IMR-90 (cell line): ENCODE measurements at regions not wholly inside any gene's neighbourhood (a gene's known extent, or its start where the extent isn't known, plus 50 kb on each side); places are given as distances from the start of the nearest gene placed in this dataset.

Experiments
- ATAC-seq: fragments of 200-7000 bp; cut with Tn5 transposase; 2 replicates; pipeline ENCODE4 v1.9.1; 2020; ENCODE audit warnings: low read depth, mild to moderate bottlenecking, moderate library complexity
- BruUV-seq: library from RNA; stranded (reverse); fragments of 400-500 nt; replicated peaks from 2 replicates; lab custom pipeline; 2021; lab: Mats Ljungman, UMichigan
- CTCF ChIA-PET: fragments of 300-600 bp; formaldehyde crosslinking; extraction: SDS; loops from one replicate; lab custom pipeline; 2021; ENCODE audit warnings: antibody characterized with exemption; lab: Yijun Ruan, JAX
- POLR2A ChIA-PET: fragments of 300-600 bp; sonication (Branson Sonifier 250); formaldehyde crosslinking; loops from one replicate; lab custom pipeline; 2022; ENCODE audit warnings: antibody characterized with exemption; ENCODE audit not compliant: unreplicated experiment; lab: Charles Lee
- DNase-seq: peaks from one replicate; pipeline ENCODE4 v3.0.0; 2013
- H2AFZ ChIP-seq: replicated peaks from 2 replicates; pipeline ENCODE3; 2013; ENCODE audit warnings: low read length, mild to moderate bottlenecking; ENCODE audit not compliant: poor library complexity
- H2AK5ac ChIP-seq: 2 replicates; pipeline ENCODE4 v1.6.1; 2013; ENCODE audit warnings: low read depth, low read length, inconsistent platforms
- H2AK9ac ChIP-seq: replicated peaks from 2 replicates; pipeline ENCODE3; 2013; ENCODE audit warnings: mild to moderate bottlenecking, low read depth, low read length, moderate library complexity; ENCODE audit not compliant: poor library complexity
- H2BK120ac ChIP-seq: 2 replicates; pipeline ENCODE4 v1.6.1; 2013; ENCODE audit warnings: low read depth, low read length, inconsistent platforms
- H2BK15ac ChIP-seq: 3 replicates; pipeline ENCODE4 v1.6.1; 2013; ENCODE audit warnings: low read depth, low read length, inconsistent platforms
- H2BK20ac ChIP-seq: 2 replicates; pipeline ENCODE4 v1.6.1; 2013; ENCODE audit warnings: low read depth, mild to moderate bottlenecking, inconsistent platforms, low read length, moderate library complexity
- H2BK5ac ChIP-seq: 2 replicates; pipeline ENCODE4 v1.6.1; 2013; ENCODE audit warnings: mild to moderate bottlenecking, low read depth, low read length, inconsistent platforms; ENCODE audit not compliant: poor library complexity, severe bottlenecking
- H3K14ac ChIP-seq: replicated peaks from 2 replicates; pipeline ENCODE4 v1.6.1; 2013; ENCODE audit warnings: low read depth, low read length, inconsistent platforms
- H3K18ac ChIP-seq: 2 replicates; pipeline ENCODE4 v1.6.1; 2013; ENCODE audit warnings: low read depth, low read length, control low read depth
- H3K23ac ChIP-seq: 2 replicates; pipeline ENCODE4 v1.6.1; 2013; ENCODE audit warnings: low read depth, low read length, inconsistent platforms
- H3K27ac ChIP-seq: 2 replicates; pipeline ENCODE4 v1.5.1; 2013; ENCODE audit warnings: mild to moderate bottlenecking, control low read depth, low read length; ENCODE audit not compliant: insufficient read depth
- H3K27me3 ChIP-seq: 2 replicates; pipeline ENCODE4 v1.6.1; 2013; ENCODE audit warnings: low read length; ENCODE audit not compliant: control insufficient read depth, insufficient read depth
- H3K36me3 ChIP-seq: 2 replicates; pipeline ENCODE4 v1.6.1; 2013; ENCODE audit warnings: low read length, mixed read lengths; ENCODE audit not compliant: control insufficient read depth, insufficient read depth
- H3K4ac ChIP-seq: 2 replicates; pipeline ENCODE4 v1.6.1; 2013; ENCODE audit warnings: low read depth, low read length, inconsistent platforms
- H3K4me1 ChIP-seq: 2 replicates; pipeline ENCODE4 v1.6.1; 2013; ENCODE audit warnings: low read length, mixed read lengths; ENCODE audit not compliant: control insufficient read depth, insufficient read depth
- H3K4me2 ChIP-seq: 2 replicates; pipeline ENCODE4 v1.6.1; 2013; ENCODE audit warnings: low read depth, mild to moderate bottlenecking, control low read depth, low read length, moderate library complexity
- H3K4me3 ChIP-seq: 2 replicates; pipeline ENCODE4 v1.5.1; 2013; ENCODE audit warnings: low read depth, mild to moderate bottlenecking, control low read depth, low read length, moderate library complexity; ENCODE audit not compliant: insufficient read depth
- H3K56ac ChIP-seq: 2 replicates; pipeline ENCODE4 v1.6.1; 2013; ENCODE audit warnings: low read length, inconsistent platforms; ENCODE audit not compliant: insufficient read depth; ENCODE audit errors: extremely low read depth
- H3K79me1 ChIP-seq, 2 experiments: 2 replicates each; pipeline ENCODE4 v1.6.1; 2013; ENCODE audit warnings: low read length in 2 of 2, inconsistent platforms in 1 of 2, low read depth in 1 of 2
- H3K9ac ChIP-seq: 2 replicates; pipeline ENCODE4 v1.6.1; 2013; ENCODE audit warnings: low read depth, low read length, control low read depth
- H3K9me1 ChIP-seq: 2 replicates; pipeline ENCODE4 v1.6.1; 2013; ENCODE audit warnings: low read length, inconsistent platforms; ENCODE audit not compliant: insufficient read depth
- H3K9me3 ChIP-seq: 2 replicates; pipeline ENCODE4 v1.6.1; 2013; ENCODE audit warnings: low read length; ENCODE audit not compliant: control insufficient read depth, insufficient read depth
- H4K20me1 ChIP-seq: 2 replicates; pipeline ENCODE4 v1.6.1; 2013; ENCODE audit warnings: low read length, inconsistent platforms; ENCODE audit not compliant: insufficient read depth
- H4K5ac ChIP-seq: 2 replicates; pipeline ENCODE4 v1.6.1; 2013; ENCODE audit warnings: mild to moderate bottlenecking, low read depth, low read length, control low read depth
- H4K8ac ChIP-seq, 2 experiments: 2 replicates each; pipeline ENCODE4 v1.6.1; 2013; ENCODE audit warnings: low read depth in 2 of 2, low read length in 2 of 2, control low read depth in 1 of 2, inconsistent platforms in 1 of 2
- H4K91ac ChIP-seq: 2 replicates; pipeline ENCODE4 v1.6.1; 2013; ENCODE audit warnings: low read depth, low read length, inconsistent platforms; ENCODE audit not compliant: insufficient read depth
- BHLHE40 ChIP-seq: fragments of 150-350 bp; IDR thresholded peaks from 2 replicates; pipeline ENCODE4 v1.6.1; 2016; ENCODE audit warnings: mild to moderate bottlenecking, low read depth, low read length
- CEBPB ChIP-seq: IDR thresholded peaks from 2 replicates; pipeline ENCODE4 v1.6.1; 2012; ENCODE audit warnings: low read depth, low read length, improper control_type of control experiment
- NFE2L2 ChIP-seq: fragments of 150-350 bp; IDR thresholded peaks from 2 replicates; pipeline ENCODE4 v1.6.1; 2016; ENCODE audit warnings: low read depth, mild to moderate bottlenecking, low read length
- POLR2A ChIP-seq: IDR thresholded peaks from 2 replicates; pipeline ENCODE4 v1.6.1; 2012; ENCODE audit warnings: mild to moderate bottlenecking, low read depth, low read length
- RAD21 ChIP-seq: IDR thresholded peaks from 2 replicates; pipeline ENCODE4 v1.6.1; 2012; ENCODE audit warnings: low read length, improper control_type of control experiment
- RCOR1 ChIP-seq: IDR thresholded peaks from 2 replicates; pipeline ENCODE4 v1.6.1; 2012; ENCODE audit warnings: mild to moderate bottlenecking, low read length, improper control_type of control experiment; ENCODE audit not compliant: insufficient replicate concordance
- WGBS, 2 experiments: methylation state at CpG; one replicate each; pipeline versions ENCODE4 v1.1.5 to v1.1.7; 2013; ENCODE audit warnings: missing lambda C conversion rate in 2 of 2; ENCODE audit not compliant: insufficient read length in 1 of 2; ENCODE audit errors: extremely low coverage in 2 of 2; 5-methylcytosine and 5-hydroxymethylcytosine counted together
- dilution Hi-C: fragments of 300-500 bp; cut with HindIII; formaldehyde crosslinking; loops from one replicate; pipeline ENCODE4 v1.14.3; 2018; ENCODE audit warnings: low sequenced_read_pairs; ENCODE audit not compliant: unreplicated experiment
- in situ Hi-C: fragments of 300-500 bp; cut with MboI; formaldehyde crosslinking; loops from 3 replicates; pipeline ENCODE4 v1.14.3; 2019; ENCODE audit warnings: low sequenced_read_pairs, inconsistent platforms, mixed read lengths
- intact Hi-C: fragments of 100-400 bp; cut with micrococcal nuclease; formaldehyde crosslinking; loops from 2 replicates; pipeline ENCODE4 v1.10.0; 2022
- TF ChIP-seq, protein P1 (sequence below): fragments of 150-350 bp; IDR thresholded peaks from 2 replicates; pipeline ENCODE4 v1.6.1; 2016; ENCODE audit warnings: low read depth, mild to moderate bottlenecking, low read length, moderate library complexity, borderline replicate concordance

- H3K4me2 ChIP-seq: no peak overlapping the region
- no peak overlapping the region for H2BK20ac ChIP-seq
- H3K36me3 ChIP-seq: no peaks in the 10 kb centered on the region
- no peak overlapping the region for H2AFZ ChIP-seq
- no peak for ATAC-seq
- H2AK5ac ChIP-seq: no peak overlapping the region
- BruUV-seq: no TSS peak
- H3K9me1 ChIP-seq: no peaks in the 10 kb centered on the region
- H3K4ac ChIP-seq: no peak overlapping the region
- DNase-seq: no peak
- no peak overlapping the region for H3K56ac ChIP-seq
- no peaks in the 10 kb centered on the region for H3K9me3 ChIP-seq
- H3K4me1 ChIP-seq: no peaks in the 10 kb centered on the region
- no peak overlapping the region for H3K4me3 ChIP-seq
- no peaks in the 10 kb centered on the region for H3K79me1 ChIP-seq
- ChIA-PET POLR2A (no interaction called here), CTCF (no interaction called here)
- H3K23ac ChIP-seq: no peak overlapping the region
- H2BK120ac ChIP-seq: no peak overlapping the region
- H3K27ac ChIP-seq: no peak overlapping the region
- WGBS, 2 experiments: no CpG with 5 or more reads among the region's 3 CpGs
- dilution Hi-C loops: no loop called here
- no peak overlapping the region for H3K14ac ChIP-seq
- H4K20me1 ChIP-seq: no peaks in the 10 kb centered on the region
- no peak overlapping the region for H3K9ac ChIP-seq
- in situ Hi-C loops: no loop called here
- H4K5ac ChIP-seq: no peak overlapping the region
- no peak overlapping the region for H4K91ac ChIP-seq
- no peak overlapping the region for H2BK5ac ChIP-seq
- no peak for TF ChIP-seq POLR2A
- TF ChIP-seq RCOR1: no peak
- TF ChIP-seq CEBPB: no peak
- TF ChIP-seq NFE2L2: no peak
- TF ChIP-seq RAD21: no peak
- TF ChIP-seq, protein P1, sequence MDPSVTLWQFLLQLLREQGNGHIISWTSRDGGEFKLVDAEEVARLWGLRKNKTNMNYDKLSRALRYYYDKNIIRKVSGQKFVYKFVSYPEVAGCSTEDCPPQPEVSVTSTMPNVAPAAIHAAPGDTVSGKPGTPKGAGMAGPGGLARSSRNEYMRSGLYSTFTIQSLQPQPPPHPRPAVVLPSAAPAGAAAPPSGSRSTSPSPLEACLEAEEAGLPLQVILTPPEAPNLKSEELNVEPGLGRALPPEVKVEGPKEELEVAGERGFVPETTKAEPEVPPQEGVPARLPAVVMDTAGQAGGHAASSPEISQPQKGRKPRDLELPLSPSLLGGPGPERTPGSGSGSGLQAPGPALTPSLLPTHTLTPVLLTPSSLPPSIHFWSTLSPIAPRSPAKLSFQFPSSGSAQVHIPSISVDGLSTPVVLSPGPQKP: no peak
- no peak for TF ChIP-seq BHLHE40
- no peaks in the 10 kb centered on the region for H3K27me3 ChIP-seq
- no peak overlapping the region for H4K8ac ChIP-seq
- H2AK9ac ChIP-seq: no peak overlapping the region
- no peak overlapping the region for H3K18ac ChIP-seq
- no peak overlapping the region for H2BK15ac ChIP-seq
- intact Hi-C loops: no loop called here
Observed at GRCh38 chr20:40599987-40600386, 89.0 kb downstream of the MAFB start.
